GM12865 (cell line): ENCODE measurements at regions not wholly inside any gene's neighbourhood (a gene's known extent, or its start where the extent isn't known, plus 50 kb on each side); places are given as distances from the start of the nearest gene placed in this dataset.

Experiments used
- DNase-seq: peaks from one replicate; pipeline ENCODE4 v3.0.0; 2010; ENCODE audit warnings: low read depth
- H3K4me3 ChIP-seq: 2 replicates; pipeline ENCODE4 v1.5.1; 2011; ENCODE audit warnings: mild to moderate bottlenecking, low read depth, low read length, control low read depth
- CTCF ChIP-seq: IDR thresholded peaks from 2 replicates; pipeline ENCODE4 v1.5.1; 2011; ENCODE audit warnings: low read length, control low read depth, low read depth, inconsistent platforms; ENCODE audit not compliant: insufficient read depth; ENCODE audit errors: missing control alignments

- no peak for TF ChIP-seq CTCF
- no peak for DNase-seq
Observed at GRCh38 chr14:101335061-101335661, 226.1 kb upstream of the DIO3 start.

GRCh38 chr14:101336183-101336582 lies 225.1 kb upstream of the DIO3 start:
- no peak for DNase-seq
- TF ChIP-seq CTCF: no peak
- no peak overlapping the region for H3K4me3 ChIP-seq

More at GRCh38 chr14:101335061-101335661, 226.1 kb upstream of the DIO3 start:
- no peak overlapping the region for H3K4me3 ChIP-seq

- DNase-seq: no peak
- no peak overlapping the region for H3K4me3 ChIP-seq
- no peak for TF ChIP-seq CTCF
Observed at GRCh38 chr14:101337053-101337452, 224.2 kb upstream of the DIO3 start.

GRCh38 chr14:101340556-101340955 lies 220.7 kb upstream of the DIO3 start:
- no peak overlapping the region for H3K4me3 ChIP-seq
- no peak for TF ChIP-seq CTCF
- no peak for DNase-seq

GRCh38 chr14:101347893-101348777 lies 213.2 kb upstream of the DIO3 start:
- no peak overlapping the region for H3K4me3 ChIP-seq
- TF ChIP-seq CTCF: no peak
- no peak for DNase-seq

GRCh38 chr14:101349108-101349507 lies 212.2 kb upstream of the DIO3 start:
- no peak for TF ChIP-seq CTCF
- no peak for DNase-seq

More at GRCh38 chr14:101349108-101349507, 212.2 kb upstream of the DIO3 start:
- H3K4me3 ChIP-seq: no peak overlapping the region
